ENCODE measurements at regions not wholly inside any gene's neighbourhood (a gene's known extent, or its start where the extent isn't known, plus 50 kb on each side); places are given as distances from the start of the nearest gene placed in this dataset.
"Not testable (repeated sequence)": the region's sequence is repeated elsewhere in the genome, so short reads cannot be mapped to it uniquely, and the experiment has no call there.

GRCh38 chr2:111579500-111580134 is 304.4 kb downstream of the ANAPC1 start:
- DNase-seq (ENCODE audit: low read depth): not testable (repeated sequence)

GRCh38 chr2:111580616-111581015 is 303.4 kb downstream of the ANAPC1 start:
- not testable (repeated sequence) for DNase-seq (ENCODE audit: low read depth)

DNA sequence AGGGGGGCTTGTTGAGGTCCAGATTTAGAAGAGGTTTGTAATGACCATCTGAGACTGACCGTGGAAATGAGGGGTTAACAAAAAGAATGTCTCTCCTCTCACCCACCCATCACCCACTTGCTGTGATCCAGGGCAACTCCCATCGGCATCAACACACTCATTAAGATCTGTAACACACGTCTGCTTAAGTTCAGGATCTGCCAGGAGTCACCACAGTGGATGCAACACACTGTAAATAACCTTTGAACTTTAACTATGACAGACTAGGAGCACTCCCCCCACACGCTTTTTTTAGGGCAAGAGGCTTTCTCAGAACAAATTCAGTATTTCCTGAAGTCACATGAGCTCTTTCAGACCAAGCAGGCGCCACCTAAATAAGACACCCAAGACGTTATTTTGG is 301.9 kb downstream of the ANAPC1 start:
- not testable (repeated sequence) for DNase-seq (ENCODE audit: low read depth)

DNA sequence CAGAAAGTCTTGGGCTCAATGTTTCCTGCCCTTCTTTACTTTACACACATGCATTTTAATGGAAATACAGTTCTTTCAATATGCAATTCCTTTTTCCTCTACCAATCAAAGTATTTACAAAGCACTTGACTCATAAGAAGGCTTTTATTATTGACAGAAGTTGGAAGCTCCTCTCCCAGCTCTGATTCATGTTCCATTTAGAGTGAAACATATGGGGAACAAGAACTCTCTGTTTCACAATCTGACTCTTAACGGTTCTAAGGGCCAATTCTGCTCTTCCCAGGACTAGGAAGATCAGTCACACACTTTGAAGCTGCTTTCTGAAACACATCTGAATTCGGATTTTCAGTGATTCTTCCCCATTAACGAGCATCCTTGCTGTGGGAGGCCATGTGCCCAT is 300.5 kb downstream of the ANAPC1 start:
- DNase-seq (ENCODE audit: low read depth): not testable (repeated sequence)

GRCh38 chr2:111584540-111584939 is 299.5 kb downstream of the ANAPC1 start:
- DNase-seq (ENCODE audit: low read depth): not testable (repeated sequence)

- not testable (repeated sequence) for DNase-seq (ENCODE audit: low read depth)
Observed at GRCh38 chr2:111584950-111585349, 299.0 kb downstream of the ANAPC1 start.

DNA sequence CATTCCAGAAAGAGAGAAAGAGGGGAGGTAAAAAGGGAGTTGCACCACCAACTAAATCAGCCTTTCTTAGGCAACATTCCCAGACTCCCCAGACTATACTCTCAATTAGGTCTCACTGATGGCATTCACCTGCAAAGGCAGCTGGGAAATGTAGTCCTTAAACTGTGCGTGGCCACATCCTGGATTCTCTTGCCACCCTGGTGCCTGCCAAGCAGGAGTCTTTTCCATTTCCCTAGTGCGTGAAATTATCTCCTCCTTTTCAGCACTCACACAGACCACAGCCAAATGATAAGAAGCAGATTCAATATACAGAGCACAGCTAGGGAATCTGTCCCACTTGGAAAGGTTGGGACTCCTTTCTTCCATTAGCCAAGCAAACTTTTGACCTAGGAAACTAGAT is 298.0 kb downstream of the ANAPC1 start:
- not testable (repeated sequence) for DNase-seq (ENCODE audit: low read depth)

- DNase-seq (ENCODE audit: low read depth): not testable (repeated sequence)
Observed at GRCh38 chr2:111595072-111595471, 288.9 kb downstream of the ANAPC1 start.

DNA sequence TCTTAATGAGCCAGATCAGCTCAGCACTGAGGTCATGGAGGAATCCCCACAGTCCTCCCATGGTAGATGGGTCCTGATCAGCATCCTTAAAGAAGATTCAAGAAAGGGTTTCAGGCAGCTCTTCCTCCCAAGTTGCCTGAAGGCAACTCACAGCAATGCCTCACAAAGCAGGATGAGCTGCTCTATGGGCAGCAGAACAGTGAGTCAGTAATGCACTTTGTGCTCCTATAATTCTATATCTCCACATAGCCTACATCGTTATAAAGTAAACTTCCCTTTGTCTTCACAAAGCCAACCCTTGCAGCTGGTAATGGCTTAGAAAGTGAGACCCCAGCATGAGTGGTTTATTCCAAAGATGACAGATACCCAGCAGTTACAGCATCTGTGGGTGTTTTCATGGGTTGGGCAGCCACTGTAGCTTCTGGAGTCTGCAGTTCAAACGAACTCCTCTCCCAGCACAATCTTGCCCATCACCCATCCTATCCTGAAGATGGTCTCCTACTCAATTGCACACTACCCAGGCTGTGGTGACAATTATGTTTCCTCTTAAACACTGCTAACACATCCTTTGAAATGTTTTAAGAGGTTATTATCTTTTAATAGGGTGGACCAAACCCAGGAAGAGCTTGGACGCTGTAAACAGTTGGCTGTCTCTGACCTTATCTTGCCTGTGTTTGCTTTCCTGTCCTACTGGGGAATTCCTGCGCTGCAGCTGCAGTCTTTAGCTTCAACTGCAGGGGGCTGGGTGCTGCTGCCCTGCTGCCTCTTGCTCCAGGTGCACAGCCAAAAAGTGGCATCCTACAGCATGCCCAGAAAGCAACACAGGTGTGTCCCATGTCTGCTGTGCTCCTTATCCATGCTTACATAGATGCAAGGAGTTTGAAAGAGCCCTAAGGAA is 286.9 kb downstream of the ANAPC1 start:
- not testable (repeated sequence) for DNase-seq (ENCODE audit: low read depth)

DNA sequence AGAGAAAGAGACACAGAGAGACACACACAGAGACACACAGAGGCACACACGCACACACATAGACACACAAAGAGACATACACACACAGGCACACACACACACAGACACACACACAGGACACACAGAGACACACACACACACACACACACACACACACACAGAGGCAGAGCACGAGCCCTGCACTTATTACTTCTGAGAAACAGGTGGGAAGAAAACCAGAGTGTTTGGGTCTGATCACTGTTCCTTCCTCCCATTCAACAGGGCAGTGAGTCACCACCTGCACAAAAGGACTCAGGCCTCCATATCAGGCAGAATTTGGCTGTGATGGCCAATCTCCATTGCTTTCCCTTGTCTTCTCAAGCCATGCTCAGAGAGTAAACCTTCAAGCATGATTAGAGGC is 285.0 kb downstream of the ANAPC1 start:
- not testable (repeated sequence) for DNase-seq (ENCODE audit: low read depth)

- DNase-seq (ENCODE audit: low read depth): not testable (repeated sequence)
Observed at GRCh38 chr2:111602259-111602658, 281.7 kb downstream of the ANAPC1 start.

- DNase-seq (ENCODE audit: low read depth): not testable (repeated sequence)
Observed at GRCh38 chr2:111605798-111606197, 278.2 kb downstream of the ANAPC1 start.

DNA sequence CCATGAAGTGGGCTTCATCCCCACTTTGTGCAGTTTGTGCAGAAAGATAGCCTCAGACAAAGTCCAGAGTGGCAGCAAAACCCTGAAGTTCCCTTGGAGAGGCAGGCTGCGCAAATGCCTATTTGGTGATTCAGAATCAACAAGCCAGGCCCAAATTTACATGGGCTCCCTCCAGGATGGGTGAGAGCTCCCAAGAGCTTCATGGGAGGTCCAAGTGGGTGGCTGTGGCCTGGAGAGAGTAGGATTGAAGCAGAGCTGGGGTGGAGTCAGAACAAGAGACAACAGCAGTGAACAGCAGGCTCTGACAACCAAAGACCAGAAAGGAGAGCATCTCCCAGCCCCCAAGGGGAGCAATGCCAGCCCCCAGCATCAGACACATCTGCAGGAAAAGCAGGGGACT is 277.4 kb downstream of the ANAPC1 start:
- not testable (repeated sequence) for DNase-seq (ENCODE audit: low read depth)

DNA sequence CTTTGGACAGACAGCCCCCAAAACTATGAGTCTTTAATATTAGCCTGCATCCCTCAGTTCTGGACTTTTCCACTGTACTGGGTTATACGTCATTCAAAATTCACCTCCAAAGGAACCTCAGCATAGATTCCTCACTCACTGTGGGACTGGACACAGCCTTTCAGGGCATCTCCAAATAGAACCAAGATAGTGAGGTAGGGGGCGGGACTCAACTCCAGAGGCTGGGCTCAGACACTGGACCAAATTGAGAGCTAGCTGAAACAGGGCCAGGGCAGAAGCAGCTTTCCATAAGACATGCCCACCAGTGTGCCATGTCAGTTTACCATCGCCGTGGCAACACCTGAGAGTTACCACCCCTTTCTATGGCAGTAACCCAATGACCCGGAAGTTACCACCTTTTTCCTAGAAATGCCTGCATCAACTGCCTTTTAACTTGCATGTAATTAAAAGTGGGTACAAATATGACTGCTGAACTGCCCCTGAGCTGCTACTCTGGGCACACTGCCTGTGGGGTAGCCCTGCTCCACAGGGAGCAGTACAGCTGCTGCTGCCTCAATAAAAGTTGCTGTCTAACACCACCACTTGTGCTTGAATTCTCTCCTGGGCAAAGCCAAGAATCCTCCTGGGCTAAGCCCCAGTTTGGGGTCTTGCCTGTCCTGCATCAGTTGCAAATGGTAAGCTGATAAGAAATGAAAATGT is 274.7 kb downstream of the ANAPC1 start:
- DNase-seq (ENCODE audit: low read depth): not testable (repeated sequence)

DNA sequence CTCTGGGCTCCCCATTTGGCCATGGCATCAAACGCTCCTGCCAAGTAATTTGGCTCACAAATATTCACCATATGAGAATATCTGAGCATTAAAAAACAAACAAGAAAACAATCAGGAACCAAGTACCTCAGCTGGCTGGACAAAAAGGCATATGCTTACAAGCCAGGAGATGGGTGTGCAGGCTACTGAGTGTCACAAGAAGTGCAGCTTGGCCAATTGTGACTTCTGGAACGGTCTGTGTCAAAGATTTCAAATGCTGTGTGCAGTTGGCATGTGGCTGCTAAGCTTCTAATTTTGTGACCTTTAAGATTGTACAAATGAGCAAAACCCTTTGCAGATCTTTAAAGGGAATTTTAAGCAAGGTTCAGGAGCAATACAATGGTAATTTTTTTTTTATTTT is 274.0 kb downstream of the ANAPC1 start:
- not testable (repeated sequence) for DNase-seq (ENCODE audit: low read depth)

DNA sequence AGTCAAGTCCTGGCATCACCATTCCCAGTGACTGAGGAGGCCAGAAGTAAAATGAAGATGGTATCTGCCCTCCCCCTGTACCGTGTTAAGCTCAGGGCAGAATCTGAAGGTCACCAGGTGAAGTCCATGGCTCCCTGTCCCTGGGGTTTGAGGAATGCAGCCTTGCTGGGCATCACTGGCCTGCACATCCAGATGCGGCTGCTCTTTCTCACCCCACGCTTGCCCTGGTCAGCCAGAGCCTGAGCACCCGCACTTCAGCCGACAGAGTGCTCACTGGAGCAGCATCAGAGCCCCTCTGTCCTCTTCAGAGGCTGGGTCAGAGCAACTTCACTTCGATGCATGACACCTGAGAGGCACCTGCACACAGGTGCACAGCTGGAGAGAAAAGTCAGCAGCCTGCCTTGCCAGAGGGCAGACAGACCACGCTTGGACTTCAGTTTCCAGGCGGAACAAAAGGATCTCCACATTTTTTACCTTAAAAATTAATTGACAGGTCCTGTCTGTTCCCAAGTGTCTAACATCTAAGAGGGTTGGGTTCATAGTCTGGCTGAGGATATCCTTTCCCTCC is 267.3 kb downstream of the ANAPC1 start:
- no peak for DNase-seq (ENCODE audit: low read depth)

DNA sequence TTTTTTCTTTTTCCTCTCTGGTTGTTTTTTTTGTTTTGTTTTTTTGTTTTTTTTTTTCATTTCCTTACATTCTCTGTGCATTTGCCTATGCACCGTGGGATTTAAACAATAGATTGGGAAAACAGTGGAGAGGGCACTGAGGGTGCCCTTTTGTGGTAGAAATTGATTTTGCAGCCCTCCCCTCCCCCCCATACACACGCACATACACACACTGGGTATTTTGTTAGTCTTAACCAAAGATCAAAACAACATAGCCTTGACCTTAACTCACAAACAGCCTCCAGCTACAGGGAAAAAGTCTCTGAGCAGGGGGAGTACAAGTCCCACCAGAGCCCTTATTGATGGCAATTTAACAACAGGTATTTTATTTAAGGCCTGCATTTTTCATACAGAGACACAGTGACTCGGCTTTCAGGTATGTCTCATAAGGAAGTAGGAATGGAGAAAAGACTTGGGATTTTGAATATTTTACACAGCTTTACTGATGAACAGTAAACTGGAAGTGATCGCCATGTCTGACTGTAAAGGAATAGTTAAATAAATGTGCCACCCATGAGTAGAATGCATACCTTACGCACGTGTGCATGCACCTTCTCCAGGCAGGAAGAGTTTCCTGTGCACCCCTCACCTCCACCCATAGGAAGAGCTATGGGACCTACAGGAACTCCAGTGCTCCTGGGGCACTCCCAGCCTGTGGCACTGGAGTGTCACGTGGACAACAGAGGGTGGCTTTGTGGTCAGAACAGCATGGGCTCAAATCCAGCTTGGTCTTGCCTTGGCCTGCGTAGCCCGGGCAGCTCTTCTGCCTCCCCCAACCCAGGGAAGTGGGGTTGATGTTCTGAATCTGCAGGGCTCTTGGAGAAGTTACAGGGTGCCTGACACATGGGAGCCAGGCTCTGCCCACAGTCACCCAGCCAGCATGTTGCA is 266.4 kb downstream of the ANAPC1 start:
- DNase-seq (ENCODE audit: low read depth): no peak

- no peak for DNase-seq (ENCODE audit: low read depth)
Observed at GRCh38 chr2:111618226-111618977, 265.6 kb downstream of the ANAPC1 start.

DNA sequence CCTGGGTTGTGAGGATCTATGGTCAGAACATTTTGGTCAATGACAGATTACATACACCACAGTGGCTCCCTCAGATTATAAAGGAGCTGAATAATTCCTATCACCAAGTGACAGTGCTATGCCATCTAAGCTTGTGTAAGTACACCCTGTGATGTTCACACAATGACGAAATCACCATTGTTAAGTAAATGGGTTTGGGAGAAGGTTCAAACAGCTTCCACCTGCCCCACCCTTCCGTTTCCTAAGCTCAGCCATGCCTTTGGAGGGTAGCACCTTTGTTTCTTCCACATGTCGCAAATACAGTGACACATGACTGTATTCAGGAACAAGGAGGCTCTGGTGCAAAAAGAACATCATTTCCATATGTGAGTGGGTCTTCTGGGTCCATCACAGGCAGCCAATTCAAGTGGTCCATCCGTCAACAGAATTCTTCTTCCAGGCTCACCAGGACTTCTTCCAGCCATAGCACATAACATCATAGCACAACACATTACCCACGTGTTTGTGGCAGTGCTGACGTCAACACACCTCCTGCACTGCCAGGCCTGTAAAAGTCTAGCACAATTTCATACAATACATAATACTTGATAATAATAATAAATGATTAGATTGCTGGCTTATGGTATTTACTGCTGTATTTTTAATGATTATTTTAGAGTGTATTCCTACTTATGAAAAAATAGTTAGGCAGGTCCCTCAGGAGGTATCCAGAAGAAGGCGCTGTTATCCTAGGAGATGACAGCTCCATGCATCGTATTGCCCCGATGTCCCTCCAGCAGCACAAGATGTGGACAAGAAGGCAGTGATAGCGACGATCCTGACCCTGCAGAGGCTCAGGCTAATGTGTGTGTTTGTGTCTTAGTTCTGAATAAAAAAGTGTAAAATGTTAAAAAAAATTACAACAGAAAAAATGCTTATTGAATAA is 264.8 kb downstream of the ANAPC1 start:
- DNase-seq (ENCODE audit: low read depth): no peak

All from activated T-cell treated with anti-CD3 and anti-CD28 coated beads for 48 hours (primary cell).